ENCODE measurements at regions not wholly inside any gene's neighbourhood (a gene's known extent, or its start where the extent isn't known, plus 50 kb on each side); places are given as distances from the start of the nearest gene placed in this dataset.
"Not testable (repeated sequence)": the region's sequence is repeated elsewhere in the genome, so short reads cannot be mapped to it uniquely, and the experiment has no call there.

GRCh38 chr5:1660511-1660910 lies 136.8 kb upstream of the LPCAT1 start:
- no peak for DNase-seq
- Mint-ChIP-seq H3K27me3 (peaks cover 45% of the 10 kb centered on the region), H3K4me3 (no peak overlapping the region), H3K4me1 (ENCODE audit: low read depth) (no peaks in the 10 kb centered on the region), H3K9me3 (no peaks in the 10 kb centered on the region), H3K36me3 (no peaks in the 10 kb centered on the region), H3K27ac (no peak overlapping the region)
- CTCF ChIA-PET = no interaction called here
- POLR2A ChIA-PET = no interaction called here
- intact Hi-C loops (cut with micrococcal nuclease) = no loop called here

GRCh38 chr5:1660001-1660400 lies 136.2 kb upstream of the LPCAT1 start:
- Mint-ChIP-seq H3K36me3 (no peaks in the 10 kb centered on the region), H3K9me3 (no peaks in the 10 kb centered on the region), H3K4me3 (no peak overlapping the region), H3K27ac (no peak overlapping the region), H3K27me3 (peaks cover 40% of the 10 kb centered on the region), H3K4me1 (ENCODE audit: low read depth) (no peaks in the 10 kb centered on the region)
- POLR2A ChIA-PET = no interaction called here
- CTCF ChIA-PET = no interaction called here
- intact Hi-C loops (cut with micrococcal nuclease) = no loop called here
- peak; percentile 7 for DNase-seq

- peaks cover 36% of the 10 kb centered on the region for H3K27me3 Mint-ChIP-seq
- intact Hi-C loops (cut with micrococcal nuclease) = no loop called here
- H3K4me3 Mint-ChIP-seq = no peak overlapping the region
- H3K36me3 Mint-ChIP-seq = no peaks in the 10 kb centered on the region
- H3K27ac Mint-ChIP-seq = no peak overlapping the region
- no peaks in the 10 kb centered on the region for H3K9me3 Mint-ChIP-seq
- POLR2A ChIA-PET = no interaction called here
- H3K4me1 Mint-ChIP-seq (ENCODE audit: low read depth) = no peaks in the 10 kb centered on the region
- CTCF ChIA-PET = no interaction called here
- DNase-seq = peak; percentile 5
Measured at GRCh38 chr5:1659100-1659981, 135.6 kb upstream of the LPCAT1 start.

- Mint-ChIP-seq H3K9me3 (no peaks in the 10 kb centered on the region), H3K36me3 (no peaks in the 10 kb centered on the region), H3K4me3 (no peak overlapping the region), H3K27me3 (peaks cover 34% of the 10 kb centered on the region), H3K27ac (no peak overlapping the region), H3K4me1 (ENCODE audit: low read depth) (no peaks in the 10 kb centered on the region)
- ChIA-PET CTCF (no interaction called here), POLR2A (no interaction called here)
- intact Hi-C loops (cut with micrococcal nuclease) = no loop called here
- DNase-seq = no peak
Measured at GRCh38 chr5:1658665-1659064, 134.9 kb upstream of the LPCAT1 start.

GRCh38 chr5:1657161-1657741 lies 133.5 kb upstream of the LPCAT1 start:
- peaks cover 3% of the 10 kb centered on the region for H3K4me1 Mint-ChIP-seq (ENCODE audit: low read depth)
- POLR2A ChIA-PET = no interaction called here
- peaks cover 36% of the 10 kb centered on the region for H3K27me3 Mint-ChIP-seq
- H3K36me3 Mint-ChIP-seq = no peaks in the 10 kb centered on the region
- no peak overlapping the region for H3K4me3 Mint-ChIP-seq
- CTCF ChIA-PET = interaction anchor here (2.6 kb wide), 1 partner anchor 12 kb away, joined by 6 read pairs; no protein-coding TSS in a partner anchor
- no peak overlapping the region for H3K27ac Mint-ChIP-seq
- no peak for DNase-seq
- no peaks in the 10 kb centered on the region for H3K9me3 Mint-ChIP-seq
- intact Hi-C loops (cut with micrococcal nuclease) = no loop called here

GRCh38 chr5:1656271-1656975 lies 132.7 kb upstream of the LPCAT1 start:
- Mint-ChIP-seq H3K4me1 (ENCODE audit: low read depth) (peaks cover 3% of the 10 kb centered on the region), H3K4me3 (no peak overlapping the region), H3K27ac (no peak overlapping the region), H3K9me3 (no peaks in the 10 kb centered on the region), H3K27me3 (peaks cover 38% of the 10 kb centered on the region), H3K36me3 (no peaks in the 10 kb centered on the region)
- CTCF ChIA-PET = interaction anchor here (2.6 kb wide), 1 partner anchor 11 kb away, joined by 6 read pairs; no protein-coding TSS in a partner anchor
- intact Hi-C loops (cut with micrococcal nuclease) = no loop called here
- DNase-seq = peak; percentile 7
- POLR2A ChIA-PET = no interaction called here

- Mint-ChIP-seq H3K36me3 (no peaks in the 10 kb centered on the region), H3K27me3 (peaks cover 38% of the 10 kb centered on the region), H3K27ac (no peak overlapping the region), H3K9me3 (no peaks in the 10 kb centered on the region), H3K4me3 (no peak overlapping the region), H3K4me1 (ENCODE audit: low read depth) (peaks cover 3% of the 10 kb centered on the region)
- ChIA-PET CTCF (interaction anchor here (2.6 kb wide), 1 partner anchor 11 kb away, joined by 6 read pairs; no protein-coding TSS in a partner anchor), POLR2A (no interaction called here)
- intact Hi-C loops (cut with micrococcal nuclease) = no loop called here
- DNase-seq = peak; percentile 8
Measured at GRCh38 chr5:1655496-1656270, 131.9 kb upstream of the LPCAT1 start.

GRCh38 chr5:1654786-1655495 lies 131.2 kb upstream of the LPCAT1 start:
- no peaks in the 10 kb centered on the region for H3K9me3 Mint-ChIP-seq
- H3K27ac Mint-ChIP-seq = no peak overlapping the region
- no peaks in the 10 kb centered on the region for H3K36me3 Mint-ChIP-seq
- peaks cover 35% of the 10 kb centered on the region for H3K27me3 Mint-ChIP-seq
- intact Hi-C loops (cut with micrococcal nuclease) = no loop called here
- H3K4me1 Mint-ChIP-seq (ENCODE audit: low read depth) = peaks cover 3% of the 10 kb centered on the region
- POLR2A ChIA-PET = no interaction called here
- H3K4me3 Mint-ChIP-seq = no peak overlapping the region
- peak; percentile 7 for DNase-seq
- CTCF ChIA-PET = interaction anchor here (1.9 to 2.3 kb wide), 2 partner anchors 10 to 12 kb away, joined by 8 to 20 read pairs; no protein-coding TSS in a partner anchor

- H3K4me1 Mint-ChIP-seq (ENCODE audit: low read depth); H3K4me3 Mint-ChIP-seq; POLR2A ChIA-PET; H3K27ac Mint-ChIP-seq; H3K9me3 Mint-ChIP-seq; H3K36me3 Mint-ChIP-seq; intact Hi-C loops (cut with micrococcal nuclease): not testable (repeated sequence)
- CTCF ChIA-PET = interaction anchor here (0.7 to 2.3 kb wide), 7 partner anchors 9 to 274 kb away, joined by 3 to 20 read pairs (median 3); no protein-coding TSS in a partner anchor
- DNase-seq = peak; percentile 56
- peaks cover 37% of the 10 kb centered on the region for H3K27me3 Mint-ChIP-seq
Measured at GRCh38 chr5:1653698-1654651, 130.2 kb upstream of the LPCAT1 start.

- peaks cover 32% of the 10 kb centered on the region for H3K27me3 Mint-ChIP-seq
- H3K36me3 Mint-ChIP-seq = no peaks in the 10 kb centered on the region
- no peaks in the 10 kb centered on the region for H3K9me3 Mint-ChIP-seq
- peak; percentile 32 for DNase-seq
- H3K4me3 Mint-ChIP-seq = no peak overlapping the region
- intact Hi-C loops (cut with micrococcal nuclease) = no loop called here
- H3K4me1 Mint-ChIP-seq (ENCODE audit: low read depth) = peaks cover 3% of the 10 kb centered on the region
- CTCF ChIA-PET = interaction anchor here (0.7 to 2.3 kb wide), 7 partner anchors 8 to 729 kb away, joined by 3 to 20 read pairs (median 3); no protein-coding TSS in a partner anchor
- POLR2A ChIA-PET = interaction anchor here (0.6 kb wide), 1 partner anchor 116 kb away, joined by 3 read pairs; no protein-coding TSS in a partner anchor
- H3K27ac Mint-ChIP-seq = no peak overlapping the region
Measured at GRCh38 chr5:1652873-1653697, 129.3 kb upstream of the LPCAT1 start.
